GM21447 (cell line): ENCODE measurements at regions not wholly inside any gene's neighbourhood (a gene's known extent, or its start where the extent isn't known, plus 50 kb on each side); places are given as distances from the start of the nearest gene placed in this dataset.
"Not testable (repeated sequence)": the region's sequence is repeated elsewhere in the genome, so short reads cannot be mapped to it uniquely, and the experiment has no call there.

Experiments
- ATAC-seq: cut with Tn5 transposase; IDR thresholded peaks from one replicate; pipeline ENCODE4 v1.9.1; 2021; ENCODE audit not compliant: unreplicated experiment

DNA sequence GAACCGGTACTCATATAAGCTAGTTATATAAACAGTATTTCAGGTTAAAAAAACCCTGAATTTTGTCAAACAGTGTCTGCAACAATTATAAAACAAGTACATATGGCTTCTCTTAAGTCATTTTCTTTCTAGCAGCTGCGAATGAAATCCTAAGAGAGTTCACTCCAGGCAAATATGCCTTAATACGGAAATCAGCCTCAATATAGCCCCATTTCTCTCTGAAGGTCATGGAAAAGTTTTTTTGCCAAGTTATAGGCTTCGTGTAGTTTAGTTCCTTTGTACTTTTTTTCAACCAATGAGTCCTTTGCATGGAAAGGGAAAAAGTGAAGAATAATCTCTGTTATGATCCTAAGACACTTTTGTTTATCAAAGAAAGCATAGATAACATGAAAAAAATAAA is 848.0 kb upstream of the ACO1 start:
- ATAC-seq: no peak

DNA sequence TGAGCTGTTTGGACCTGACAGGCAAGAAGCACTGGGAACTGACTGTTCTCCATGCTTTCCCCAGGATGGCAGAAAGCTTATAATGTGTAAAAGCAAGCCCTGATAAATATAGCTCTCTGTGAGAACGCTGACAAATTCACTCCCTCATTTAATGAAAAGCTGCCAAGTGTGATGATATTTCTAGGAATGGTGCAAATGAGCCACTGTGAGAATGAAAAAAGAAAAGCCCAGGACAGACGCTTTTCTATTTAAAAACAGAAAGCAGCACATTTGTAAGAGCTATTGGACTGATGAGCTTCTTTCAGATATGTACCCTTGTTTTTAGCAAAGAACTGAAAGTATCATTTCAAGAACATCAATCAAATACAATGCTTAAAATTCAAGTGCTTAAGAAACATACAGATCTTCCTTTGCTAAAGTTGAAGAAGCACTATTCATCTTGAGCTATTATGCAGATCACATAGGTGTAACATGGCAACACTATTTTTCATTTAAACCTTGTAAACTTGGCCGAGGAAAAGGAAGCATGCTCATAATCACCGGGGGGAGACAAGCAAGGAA is 842.6 kb upstream of the ACO1 start:
- peak; percentile 17 for ATAC-seq

DNA sequence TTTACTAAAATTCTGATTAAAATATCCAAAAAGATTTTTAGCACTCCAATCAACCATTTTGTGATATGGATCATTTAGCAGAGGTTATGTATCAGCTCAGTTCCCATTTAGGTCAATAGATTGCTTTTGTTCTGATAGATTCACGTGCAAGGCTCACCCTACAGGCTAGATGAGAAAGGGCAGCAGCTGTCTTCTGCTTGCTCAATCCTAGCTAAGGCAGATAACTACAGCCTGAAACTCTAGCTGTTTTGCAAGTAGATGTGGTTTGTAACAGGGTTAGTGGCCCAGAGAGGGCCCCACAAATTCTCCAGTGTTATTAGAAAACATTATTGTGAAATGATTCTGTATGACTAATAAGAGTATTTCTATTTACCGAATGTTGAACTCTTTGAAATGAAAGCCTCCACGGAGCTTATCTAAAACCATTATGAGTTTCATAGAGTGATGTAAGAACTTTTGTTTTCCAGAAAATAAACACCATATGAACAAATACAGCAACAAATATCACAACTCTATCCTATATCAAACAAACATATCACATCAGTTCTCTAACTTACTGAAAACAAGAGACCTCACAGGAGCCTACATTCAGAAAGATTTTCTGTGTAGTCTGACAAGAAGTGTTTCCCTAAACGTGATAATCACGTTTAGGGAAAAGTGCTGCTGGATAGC is 841.9 kb upstream of the ACO1 start:
- peak; percentile 99 for ATAC-seq

DNA sequence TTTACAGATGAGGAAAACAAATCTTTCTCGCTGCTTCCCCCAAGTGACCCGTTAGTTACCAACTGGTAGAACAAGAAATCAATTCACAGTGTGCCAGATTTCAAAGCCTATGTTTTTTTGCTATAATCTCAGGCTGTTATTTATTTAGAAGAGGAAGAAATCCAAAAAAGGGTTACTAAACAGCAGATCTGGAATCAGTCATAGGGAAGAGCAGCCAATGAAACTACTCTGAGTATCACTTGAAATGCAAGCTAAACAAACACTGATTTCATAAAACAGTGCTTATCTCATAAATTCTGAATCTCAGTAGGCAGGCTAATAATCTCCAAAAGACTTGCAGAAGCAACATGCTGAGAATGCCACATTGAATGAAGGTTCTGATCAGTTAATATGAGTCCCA is 829.5 kb upstream of the ACO1 start:
- ATAC-seq: no peak

- ATAC-seq: no peak
Observed at GRCh38 chr9:31556667-31557463, 827.6 kb upstream of the ACO1 start.

GRCh38 chr9:31572190-31572589 is 812.3 kb upstream of the ACO1 start:
- not testable (repeated sequence) for ATAC-seq

GRCh38 chr9:31573561-31573960 is 810.9 kb upstream of the ACO1 start:
- ATAC-seq: no peak

DNA sequence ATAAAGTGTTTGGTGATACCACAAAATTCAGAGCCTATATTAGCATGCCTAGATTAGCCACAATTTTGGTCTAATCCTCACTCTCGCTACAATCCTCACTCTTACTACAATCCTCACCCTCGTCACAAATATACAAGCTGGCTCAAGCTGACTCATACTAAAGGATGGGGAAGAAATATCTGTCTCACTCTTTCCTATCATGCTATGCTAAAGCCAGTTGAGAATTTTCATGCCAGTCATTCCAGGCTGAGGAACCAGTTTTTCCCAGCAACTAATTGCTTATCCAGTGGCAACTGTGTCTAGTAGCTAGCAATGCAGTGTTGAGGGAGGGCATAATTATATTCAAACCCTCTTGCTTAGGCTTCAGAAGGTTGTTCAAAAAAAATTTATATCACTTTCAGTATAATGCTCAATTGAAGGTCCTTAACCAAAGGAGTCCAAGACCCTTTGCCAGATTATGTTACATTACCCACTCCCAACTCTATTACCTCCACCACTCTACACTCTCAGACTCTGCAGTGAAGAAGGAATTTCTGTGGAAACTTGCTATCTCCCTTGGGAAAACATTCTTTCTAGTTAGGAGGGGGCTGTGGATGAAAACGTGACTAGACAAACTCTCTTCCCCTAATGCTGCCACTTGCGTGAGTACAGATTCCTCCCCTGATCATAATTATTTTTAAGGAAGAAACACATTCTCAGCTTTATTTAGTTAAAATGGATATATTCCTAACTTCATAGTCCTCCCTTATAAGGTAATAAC is 810.3 kb upstream of the ACO1 start:
- ATAC-seq: no peak

DNA sequence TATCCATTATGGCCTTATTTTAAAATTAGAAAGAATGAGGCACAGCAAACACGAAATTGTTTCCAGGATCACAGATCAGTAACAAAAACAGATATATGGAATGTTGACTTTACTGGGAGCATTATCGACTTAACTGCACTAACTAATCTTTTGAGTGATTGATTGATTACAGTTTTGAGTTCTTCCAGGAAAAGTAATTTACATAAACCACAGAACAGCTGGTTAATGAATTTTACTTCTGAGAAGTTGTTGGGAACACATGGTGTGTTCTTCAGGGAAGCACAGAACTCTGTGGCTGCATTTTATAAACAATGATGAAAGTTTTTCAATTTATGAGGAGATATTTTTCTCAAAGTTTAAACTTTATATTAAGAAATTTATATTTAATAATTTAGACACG is 802.4 kb upstream of the ACO1 start:
- ATAC-seq: no peak

DNA sequence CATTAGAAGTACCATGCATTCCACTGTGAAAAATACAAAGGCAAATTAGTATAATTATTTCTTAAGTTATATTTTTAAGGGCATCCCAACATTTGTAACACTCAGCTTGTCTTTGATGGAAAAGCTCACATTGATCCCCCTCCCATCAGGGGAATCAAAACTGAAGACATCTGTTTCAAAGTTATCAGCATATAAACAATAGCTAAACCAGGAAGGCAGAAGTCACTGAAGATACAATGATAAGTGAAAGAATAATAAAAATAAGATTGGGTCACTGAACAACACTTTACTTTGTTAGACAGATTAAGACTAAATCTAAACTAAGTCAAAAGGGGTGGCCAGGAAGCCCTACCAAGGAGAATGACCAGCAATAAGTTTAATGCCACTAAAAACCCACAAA is 801.9 kb upstream of the ACO1 start:
- ATAC-seq: no peak

GRCh38 chr9:31585158-31585557 is 799.3 kb upstream of the ACO1 start:
- ATAC-seq: no peak

DNA sequence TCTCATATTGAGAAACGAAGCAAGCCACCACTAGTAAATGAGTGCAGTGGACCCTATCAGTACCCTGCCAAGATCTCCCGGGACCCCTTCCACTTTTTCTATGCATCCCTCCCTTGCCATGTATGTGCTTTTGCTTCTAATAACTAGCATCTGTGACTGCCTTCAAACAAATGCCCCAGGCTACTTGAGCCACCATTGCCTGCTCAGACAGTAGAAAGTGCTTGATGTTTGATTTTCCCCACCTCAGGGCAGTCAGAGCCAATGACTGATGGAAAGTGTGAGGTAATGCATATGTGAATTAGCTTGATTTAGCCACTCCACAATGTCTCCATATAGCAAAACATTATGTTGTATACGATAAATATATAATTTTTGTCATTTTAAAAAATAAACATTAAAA is 797.3 kb upstream of the ACO1 start:
- ATAC-seq: no peak

DNA sequence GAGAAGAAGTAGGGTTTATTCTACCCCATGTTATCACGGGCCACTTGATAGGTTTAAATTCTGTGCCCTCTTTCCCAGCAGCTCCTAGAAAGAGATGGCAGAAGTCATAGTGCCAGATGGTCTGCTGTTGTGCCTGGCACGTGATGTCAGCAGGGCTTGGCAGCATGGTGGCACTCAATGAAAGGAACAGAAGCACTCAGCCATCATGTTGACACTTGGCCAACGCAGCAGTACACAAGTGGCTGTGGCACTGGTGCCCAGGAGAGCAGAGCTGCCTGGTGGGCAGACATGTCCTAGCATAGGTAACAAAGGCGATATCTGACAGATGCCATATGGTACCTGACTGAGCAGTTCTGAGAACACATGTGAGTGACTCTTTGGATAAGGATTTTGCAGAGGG is 796.4 kb upstream of the ACO1 start:
- ATAC-seq: no peak

GRCh38 chr9:31588756-31589155 is 795.7 kb upstream of the ACO1 start:
- ATAC-seq: no peak

GRCh38 chr9:31590091-31590490 is 794.4 kb upstream of the ACO1 start:
- no peak for ATAC-seq

DNA sequence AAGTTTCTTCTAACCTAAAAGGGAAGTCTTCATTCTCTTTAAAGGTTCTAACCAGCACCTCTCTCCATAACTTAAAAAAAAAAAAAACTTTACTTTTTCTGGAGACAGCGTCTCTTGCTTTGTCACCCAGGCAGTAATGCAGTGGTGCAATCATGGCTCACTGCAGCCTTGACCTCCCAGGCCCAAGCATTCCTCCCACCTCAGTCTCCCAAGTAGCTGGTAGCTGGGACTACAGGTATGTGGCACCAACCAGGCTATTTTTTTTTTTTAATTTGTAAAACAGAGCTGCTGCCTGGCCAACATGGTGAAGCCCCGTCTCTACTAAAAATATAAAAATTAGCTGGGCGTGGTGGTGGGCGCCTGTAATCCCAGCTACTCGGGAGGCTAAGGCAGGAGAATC is 787.4 kb upstream of the ACO1 start:
- not testable (repeated sequence) for ATAC-seq

DNA sequence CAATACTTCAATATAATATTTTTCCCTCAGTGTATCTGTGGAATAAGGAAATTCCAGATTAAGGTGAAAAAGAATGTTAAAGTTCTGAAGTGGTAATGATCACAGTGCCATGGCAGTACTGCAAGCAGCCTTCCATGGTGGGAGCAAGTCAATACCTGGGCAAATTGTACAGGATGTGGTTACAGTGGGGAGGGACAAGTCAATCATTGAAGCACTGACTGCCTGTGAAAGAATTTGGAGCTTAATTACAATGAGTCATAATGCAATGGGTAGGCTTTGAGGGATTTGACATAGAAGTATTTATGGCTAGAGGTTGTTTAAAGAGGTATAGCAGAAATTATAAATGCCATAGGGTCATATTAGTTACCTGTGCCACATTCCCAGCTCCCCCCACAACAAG is 786.5 kb upstream of the ACO1 start:
- no peak for ATAC-seq

DNA sequence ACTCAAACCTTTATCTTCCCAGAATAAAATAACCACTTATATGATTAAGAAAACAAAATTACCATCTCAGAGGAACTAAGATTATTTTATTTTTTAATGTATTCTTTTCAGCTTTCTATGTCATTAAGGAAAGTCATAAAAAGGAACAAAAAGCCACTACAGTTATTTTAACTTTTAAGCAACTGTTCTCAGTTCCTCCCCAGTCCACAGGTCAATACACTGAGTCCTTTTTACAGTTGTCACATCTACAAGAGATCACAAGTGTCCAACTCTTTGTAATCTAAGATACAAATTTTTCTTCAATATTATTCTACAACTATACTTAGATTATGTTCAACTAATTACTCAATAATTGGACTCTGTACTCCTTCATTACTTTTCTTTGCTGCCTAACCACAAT is 782.8 kb upstream of the ACO1 start:
- ATAC-seq: no peak

DNA sequence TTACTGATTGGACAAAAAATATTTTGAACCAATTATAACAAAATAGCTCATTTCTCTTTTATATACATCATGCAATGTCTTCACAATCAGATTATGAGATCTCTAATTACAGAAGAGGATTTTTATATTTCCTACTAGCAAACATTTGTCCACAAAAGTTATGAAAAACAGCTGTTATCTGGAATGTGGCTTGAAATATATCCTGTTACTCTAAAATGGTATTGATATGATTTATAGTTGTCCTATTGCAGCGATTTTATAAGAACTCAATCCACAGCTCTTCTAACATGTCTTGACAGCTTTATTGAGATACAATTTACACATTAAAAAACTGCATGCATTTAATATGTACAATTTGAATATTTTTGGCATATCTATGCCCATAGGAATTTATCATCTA is 779.9 kb upstream of the ACO1 start:
- no peak for ATAC-seq

- ATAC-seq: no peak
Observed at GRCh38 chr9:31605164-31605563, 779.3 kb upstream of the ACO1 start.

GRCh38 chr9:31606678-31607077 is 777.8 kb upstream of the ACO1 start:
- no peak for ATAC-seq

DNA sequence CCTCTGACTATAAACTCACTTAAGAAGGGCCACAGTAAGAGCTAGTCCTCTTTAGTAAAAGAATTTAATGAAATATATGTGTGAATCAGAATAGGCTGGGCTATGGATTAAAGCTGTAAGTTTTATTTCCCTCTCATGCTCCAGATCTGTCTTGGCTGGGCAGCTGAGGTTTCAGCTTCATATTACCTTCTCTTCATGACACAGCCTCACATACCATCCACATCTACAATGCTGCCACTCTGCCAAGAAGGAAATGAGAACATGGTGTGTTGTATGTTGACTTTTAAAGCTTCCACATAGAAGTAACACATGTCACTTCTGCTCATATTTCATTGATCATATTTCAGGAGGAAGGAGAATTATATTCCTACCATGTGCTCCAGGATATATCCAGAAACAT is 776.0 kb upstream of the ACO1 start:
- no peak for ATAC-seq
